ENCODE measurements at regions not wholly inside any gene's neighbourhood (a gene's known extent, or its start where the extent isn't known, plus 50 kb on each side); places are given as distances from the start of the nearest gene placed in this dataset.

DNA sequence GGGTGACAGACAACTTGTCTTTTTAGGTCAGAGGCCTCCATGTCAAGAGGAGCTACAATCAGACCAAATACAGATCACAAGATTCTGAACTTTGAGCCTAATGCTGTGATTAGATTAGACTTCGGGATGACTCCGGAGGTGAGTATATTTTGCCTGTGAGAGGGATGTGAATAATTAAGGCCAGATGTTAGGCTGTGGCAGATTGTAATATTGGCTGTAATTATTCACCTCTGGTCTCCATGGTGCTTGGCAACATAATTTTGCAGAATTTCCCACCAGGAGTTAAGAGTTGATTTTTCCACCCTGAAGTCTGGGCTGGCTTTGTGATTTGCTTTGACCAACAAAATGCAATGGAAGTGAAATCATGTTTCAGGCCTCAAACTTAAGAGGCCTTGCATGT is 108.2 kb upstream of the CWC22 start:
- no TSS peak for BruUV-seq (replicated peaks)
- TF ChIP-seq FOSL1 (IDR thresholded peaks at IDR 0.05; ENCODE audit: low read depth): no peak
- TF ChIP-seq SIN3A (IDR thresholded peaks at IDR 0.05; ENCODE audit: low read depth): no peak
- TF ChIP-seq, protein P1, sequence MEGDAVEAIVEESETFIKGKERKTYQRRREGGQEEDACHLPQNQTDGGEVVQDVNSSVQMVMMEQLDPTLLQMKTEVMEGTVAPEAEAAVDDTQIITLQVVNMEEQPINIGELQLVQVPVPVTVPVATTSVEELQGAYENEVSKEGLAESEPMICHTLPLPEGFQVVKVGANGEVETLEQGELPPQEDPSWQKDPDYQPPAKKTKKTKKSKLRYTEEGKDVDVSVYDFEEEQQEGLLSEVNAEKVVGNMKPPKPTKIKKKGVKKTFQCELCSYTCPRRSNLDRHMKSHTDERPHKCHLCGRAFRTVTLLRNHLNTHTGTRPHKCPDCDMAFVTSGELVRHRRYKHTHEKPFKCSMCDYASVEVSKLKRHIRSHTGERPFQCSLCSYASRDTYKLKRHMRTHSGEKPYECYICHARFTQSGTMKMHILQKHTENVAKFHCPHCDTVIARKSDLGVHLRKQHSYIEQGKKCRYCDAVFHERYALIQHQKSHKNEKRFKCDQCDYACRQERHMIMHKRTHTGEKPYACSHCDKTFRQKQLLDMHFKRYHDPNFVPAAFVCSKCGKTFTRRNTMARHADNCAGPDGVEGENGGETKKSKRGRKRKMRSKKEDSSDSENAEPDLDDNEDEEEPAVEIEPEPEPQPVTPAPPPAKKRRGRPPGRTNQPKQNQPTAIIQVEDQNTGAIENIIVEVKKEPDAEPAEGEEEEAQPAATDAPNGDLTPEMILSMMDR (IDR thresholded peaks at IDR 0.05 in 2 of 3, conservative IDR thresholded peaks at IDR 0.05 in 1 of 3; ENCODE audit: borderline replicate concordance in 1 of 3, insufficient read depth in 1 of 3, low read depth in 2 of 3, low read length in 2 of 3): no peak
- no peak for TF ChIP-seq JUND (IDR thresholded peaks at IDR 0.05)
- TF ChIP-seq EGR1 (IDR thresholded peaks at IDR 0.05; ENCODE audit: low read depth): no peak
- no peak for TF ChIP-seq POLR2AphosphoS5 (IDR thresholded peaks at IDR 0.05; ENCODE audit: low read depth, low read length)
- no peak for TF ChIP-seq YY1 (IDR thresholded peaks at IDR 0.05; ENCODE audit: extremely low read depth, insufficient replicate concordance, low read depth, low read length)
- TF ChIP-seq, protein P2, sequence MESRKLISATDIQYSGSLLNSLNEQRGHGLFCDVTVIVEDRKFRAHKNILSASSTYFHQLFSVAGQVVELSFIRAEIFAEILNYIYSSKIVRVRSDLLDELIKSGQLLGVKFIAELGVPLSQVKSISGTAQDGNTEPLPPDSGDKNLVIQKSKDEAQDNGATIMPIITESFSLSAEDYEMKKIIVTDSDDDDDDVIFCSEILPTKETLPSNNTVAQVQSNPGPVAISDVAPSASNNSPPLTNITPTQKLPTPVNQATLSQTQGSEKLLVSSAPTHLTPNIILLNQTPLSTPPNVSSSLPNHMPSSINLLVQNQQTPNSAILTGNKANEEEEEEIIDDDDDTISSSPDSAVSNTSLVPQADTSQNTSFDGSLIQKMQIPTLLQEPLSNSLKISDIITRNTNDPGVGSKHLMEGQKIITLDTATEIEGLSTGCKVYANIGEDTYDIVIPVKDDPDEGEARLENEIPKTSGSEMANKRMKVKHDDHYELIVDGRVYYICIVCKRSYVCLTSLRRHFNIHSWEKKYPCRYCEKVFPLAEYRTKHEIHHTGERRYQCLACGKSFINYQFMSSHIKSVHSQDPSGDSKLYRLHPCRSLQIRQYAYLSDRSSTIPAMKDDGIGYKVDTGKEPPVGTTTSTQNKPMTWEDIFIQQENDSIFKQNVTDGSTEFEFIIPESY (IDR thresholded peaks at IDR 0.05; ENCODE audit: extremely low read depth, insufficient replicate concordance, low read length): no peak
- no peak for TF ChIP-seq ZNF274 (IDR thresholded peaks at IDR 0.05; ENCODE audit: low read depth, low read length)
- Histone ChIP-seq H2AFZ (ENCODE audit: low read depth, low read length, poor library complexity, severe bottlenecking) (no peak overlapping the region), H3K27ac (ENCODE audit: low read depth, low read length) (no peak overlapping the region), H3K4me3 (replicated peaks in 1 of 2; ENCODE audit: low read depth in 1 of 2, low read length in 2 of 2) (no peak overlapping the region), H3K9me2 (ENCODE audit: insufficient read depth) (no peaks in the 10 kb centered on the region), H3K27me3 (ENCODE audit: insufficient read depth, low read length) (no peaks in the 10 kb centered on the region), H3K4me1 (ENCODE audit: control insufficient read depth in 1 of 2, insufficient read depth in 2 of 2, low read length in 2 of 2) (no peaks in the 10 kb centered on the region), H3K9me3 (ENCODE audit: control insufficient read depth in 1 of 2, insufficient read depth in 1 of 2, low read depth in 1 of 2, low read length in 2 of 2) (no peaks in the 10 kb centered on the region), H3K79me2 (ENCODE audit: insufficient read depth, low read length) (no peaks in the 10 kb centered on the region), H3K9ac (ENCODE audit: low read length) (no peak overlapping the region), H4K20me1 (ENCODE audit: insufficient read depth) (no peaks in the 10 kb centered on the region), H3K36me3 (ENCODE audit: control insufficient read depth in 1 of 2, insufficient read depth in 2 of 2, low read length in 2 of 2) (no peaks in the 10 kb centered on the region), H3K4me2 (ENCODE audit: low read length) (no peak overlapping the region)
- ChIA-PET POLR2A (no interaction called here), RAD21 (ENCODE audit: low non-redundant PET in 1 of 2, low total read pairs in 2 of 2, uncharacterized antibody in 2 of 2, unreplicated experiment in 2 of 2) (no interaction called here), CTCF (interaction anchor here (4.3 kb wide), 1 partner anchor 9 kb away, joined by 19 read pairs; no protein-coding TSS in a partner anchor)
- ATAC-seq: no peak
- intact Hi-C loops (cut with micrococcal nuclease): no loop called here
- no peak for DNase-seq (ENCODE audit: low read depth, low spot score)
